SH-SY5Y (cell line): ENCODE measurements at regions not wholly inside any gene's neighbourhood (a gene's known extent, or its start where the extent isn't known, plus 50 kb on each side); places are given as distances from the start of the nearest gene placed in this dataset.

Source experiments
- GATA2 ChIP-seq: IDR thresholded peaks from 2 replicates; pipeline ENCODE4 v1.6.1; 2011; ENCODE audit warnings: mild to moderate bottlenecking, low read depth, low read length
- GATA3 ChIP-seq: IDR thresholded peaks from 2 replicates; pipeline ENCODE4 v1.6.1; 2011; ENCODE audit warnings: low read depth, mild to moderate bottlenecking, low read length, moderate library complexity

GRCh38 chr13:97574926-97575325 lies 141.0 kb downstream of the RAP2A start:
- TF ChIP-seq GATA2 (no peak), GATA3 (no peak)

GRCh38 chr13:97577026-97577425 lies 143.1 kb downstream of the RAP2A start:
- TF ChIP-seq GATA3 (no peak), GATA2 (no peak)

GRCh38 chr13:97582170-97582569 lies 148.2 kb downstream of the RAP2A start:
- no peak for TF ChIP-seq GATA2
- no peak for TF ChIP-seq GATA3

GRCh38 chr13:97583907-97584497 lies 150.0 kb downstream of the RAP2A start:
- TF ChIP-seq GATA3 (no peak), GATA2 (no peak)

- no peak for TF ChIP-seq GATA3
- no peak for TF ChIP-seq GATA2
These were observed 153.0 kb downstream of the RAP2A start for GRCh38 chr13:97586941-97587340.

GRCh38 chr13:97588993-97589392 lies 155.0 kb downstream of the RAP2A start:
- no peak for TF ChIP-seq GATA3
- no peak for TF ChIP-seq GATA2

- TF ChIP-seq GATA2 = no peak
- no peak for TF ChIP-seq GATA3
These were observed 166.6 kb downstream of the RAP2A start for GRCh38 chr13:97600458-97601075.

- TF ChIP-seq GATA3 = no peak
- no peak for TF ChIP-seq GATA2
These were observed 181.3 kb downstream of the RAP2A start for GRCh38 chr13:97615266-97615665.

GRCh38 chr13:97616385-97616784 lies 182.4 kb downstream of the RAP2A start:
- TF ChIP-seq GATA2 (no peak), GATA3 (no peak)

GRCh38 chr13:97621025-97621424 lies 187.1 kb downstream of the RAP2A start:
- no peak for TF ChIP-seq GATA3
- TF ChIP-seq GATA2 = no peak

- TF ChIP-seq GATA2 (no peak), GATA3 (no peak)
These were observed 187.7 kb downstream of the RAP2A start for GRCh38 chr13:97621631-97622030.

GRCh38 chr13:97627566-97627965 lies 193.6 kb downstream of the RAP2A start:
- TF ChIP-seq GATA2 (no peak), GATA3 (no peak)

GRCh38 chr13:97629601-97630272 lies 195.8 kb downstream of the RAP2A start:
- TF ChIP-seq GATA2 (no peak), GATA3 (no peak)

- no peak for TF ChIP-seq GATA2
- no peak for TF ChIP-seq GATA3
These were observed 196.8 kb downstream of the RAP2A start for GRCh38 chr13:97630725-97631124.

- TF ChIP-seq GATA3 (no peak), GATA2 (no peak)
These were observed 197.2 kb downstream of the RAP2A start for GRCh38 chr13:97631158-97631557.
